Anterior cingulate cortex (tissue), 58 donors: ENCODE measurements at regions not wholly inside any gene's neighbourhood (a gene's known extent, or its start where the extent isn't known, plus 50 kb on each side); places are given as distances from the start of the nearest gene placed in this dataset.
"Not testable (repeated sequence)": the region's sequence is repeated elsewhere in the genome, so short reads cannot be mapped to it uniquely, and the experiment has no call there.

Experiments
- DNase-seq, 58 donors: peaks; one replicate each; lab custom pipeline; 2025; lab: John Stamatoyannopoulos, UW

DNA sequence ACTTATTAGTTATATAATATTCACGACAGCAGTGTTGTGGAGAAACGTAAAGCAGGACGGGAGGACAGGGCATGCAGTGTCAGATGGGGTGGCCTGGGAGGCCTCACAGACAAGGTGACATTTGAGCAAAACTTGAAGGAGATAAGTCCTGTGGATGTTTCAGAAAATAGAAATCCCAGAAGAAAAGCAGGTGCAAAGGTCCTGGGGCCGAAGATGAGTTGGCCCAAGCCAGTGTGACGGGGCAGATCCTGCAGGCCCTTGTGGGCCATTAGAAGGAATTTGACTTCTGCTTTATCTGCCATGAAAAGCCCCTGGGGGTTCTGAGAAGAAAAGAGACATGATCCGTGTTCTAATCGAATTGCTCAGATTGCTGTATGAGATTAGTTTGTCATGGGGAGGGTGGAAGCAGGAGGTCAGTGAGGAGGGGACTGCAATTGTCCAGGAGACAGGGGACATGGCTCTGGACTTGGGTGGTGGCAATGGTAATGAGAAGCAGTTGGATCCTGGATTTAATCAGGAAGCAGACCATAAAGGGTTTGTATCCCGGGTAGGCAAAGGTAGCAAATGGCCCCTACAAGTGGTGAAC lies 437.4 kb upstream of the SULF2 start:
- DNase-seq, result no peak

DNA sequence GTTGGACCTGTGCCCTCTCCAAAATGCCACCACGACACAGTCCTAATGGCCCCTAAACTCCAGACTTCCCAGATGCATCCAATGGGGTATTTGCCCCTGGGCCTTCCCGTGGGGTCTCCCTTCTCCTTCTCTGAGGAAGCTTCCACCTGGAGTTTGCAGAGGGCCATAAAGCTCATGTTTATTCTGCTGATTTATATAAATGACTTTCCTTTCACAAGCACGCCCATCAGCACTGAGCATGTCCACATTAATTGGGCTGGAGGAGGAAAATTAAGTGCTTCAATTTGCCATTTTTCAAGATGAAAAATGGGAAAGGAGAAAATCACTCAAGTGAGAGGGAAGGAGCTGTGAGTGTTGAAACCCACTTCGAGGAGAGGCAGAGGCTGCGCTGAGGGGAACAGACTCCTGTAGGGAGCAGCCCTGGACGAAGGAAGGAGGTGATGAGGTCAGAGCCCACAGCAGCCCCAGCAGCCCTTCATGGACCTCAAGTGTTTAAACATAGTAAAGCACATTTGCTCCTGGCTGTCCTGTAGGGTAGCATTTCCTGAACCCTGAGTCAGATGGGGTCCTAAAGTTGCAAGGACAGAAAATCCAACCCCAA lies 434.9 kb upstream of the SULF2 start:
- DNase-seq, result no peak

DNA sequence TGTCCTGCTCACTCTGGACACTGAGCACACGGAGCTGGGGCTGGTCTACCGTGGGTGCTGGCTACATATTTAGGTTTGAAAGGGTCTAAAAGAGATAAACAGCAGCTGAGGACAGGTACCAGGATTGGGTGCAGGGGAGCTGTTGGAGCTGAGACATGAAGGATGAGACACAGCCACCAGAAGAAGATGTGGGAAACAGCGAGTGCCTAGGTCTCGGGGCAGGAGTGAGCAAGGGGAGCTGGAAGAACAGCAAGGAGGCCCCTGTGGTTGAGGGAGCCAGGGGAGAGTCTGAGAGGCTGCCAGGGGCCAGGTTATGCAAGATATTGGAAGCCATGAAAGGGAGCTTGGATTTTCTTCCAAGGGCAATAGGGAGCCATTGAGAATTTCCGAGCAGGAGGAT lies 434.0 kb upstream of the SULF2 start:
- DNase-seq, result no peak

DNA sequence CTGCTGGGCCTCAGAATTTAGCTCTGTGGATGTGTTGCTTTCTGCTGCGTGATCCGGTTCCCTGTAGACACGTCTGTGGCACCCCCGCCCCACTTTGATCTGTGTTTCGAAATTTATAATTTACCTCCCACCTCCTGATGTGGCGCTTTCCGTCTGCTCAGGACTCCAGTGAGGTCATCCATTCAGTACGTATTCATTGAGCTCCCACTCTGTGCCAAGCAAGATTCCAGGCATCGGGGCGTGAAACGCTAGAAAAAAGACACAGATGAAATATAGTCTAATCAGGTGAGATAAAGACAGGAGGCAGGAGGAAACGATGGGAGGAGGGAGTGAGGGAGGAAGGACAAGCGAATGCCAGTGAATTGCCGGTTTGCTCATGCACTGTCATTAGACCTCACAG lies 431.9 kb upstream of the SULF2 start:
- no peak for DNase-seq

DNA sequence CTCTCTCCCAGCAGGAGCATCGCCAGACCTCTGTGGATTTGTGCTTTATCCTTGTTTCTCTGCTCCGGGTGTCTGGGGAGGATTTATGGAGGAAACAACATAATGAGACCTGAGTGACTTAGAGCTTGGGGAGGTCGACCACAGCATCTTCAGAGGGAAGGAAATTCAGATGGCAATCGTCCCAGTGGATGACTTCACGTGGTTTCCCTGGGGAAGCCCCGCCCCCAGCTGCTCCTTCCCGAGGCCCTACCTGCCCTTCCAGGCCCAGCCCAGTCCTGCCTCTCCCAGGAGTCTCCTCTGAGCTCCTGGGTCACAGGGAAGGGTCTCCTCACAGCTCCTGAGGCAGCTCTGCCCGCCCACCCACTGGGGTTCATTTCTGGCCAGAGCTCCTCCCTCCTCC lies 430.3 kb upstream of the SULF2 start:
- DNase-seq, result no peak

DNA sequence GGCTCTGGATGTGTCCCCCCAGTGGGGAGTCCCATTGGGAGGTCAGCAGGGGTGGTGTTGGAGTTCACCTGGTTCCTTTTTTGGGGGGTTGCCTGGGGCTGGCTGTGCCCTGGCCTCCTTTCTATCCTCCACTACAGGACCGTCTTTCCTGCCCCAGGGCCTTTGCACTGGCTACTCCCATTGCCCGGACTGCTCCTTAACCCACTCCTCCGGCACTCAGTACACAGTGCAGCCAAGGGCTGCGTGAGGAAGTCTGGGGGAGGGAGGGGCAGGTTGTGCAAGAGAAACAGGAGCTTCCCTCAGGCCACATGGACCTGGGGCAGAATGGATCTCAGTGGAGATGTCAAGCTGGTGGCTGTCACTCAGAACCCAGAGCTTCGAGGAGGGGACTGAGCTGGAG lies 429.3 kb upstream of the SULF2 start:
- no peak for DNase-seq

DNA sequence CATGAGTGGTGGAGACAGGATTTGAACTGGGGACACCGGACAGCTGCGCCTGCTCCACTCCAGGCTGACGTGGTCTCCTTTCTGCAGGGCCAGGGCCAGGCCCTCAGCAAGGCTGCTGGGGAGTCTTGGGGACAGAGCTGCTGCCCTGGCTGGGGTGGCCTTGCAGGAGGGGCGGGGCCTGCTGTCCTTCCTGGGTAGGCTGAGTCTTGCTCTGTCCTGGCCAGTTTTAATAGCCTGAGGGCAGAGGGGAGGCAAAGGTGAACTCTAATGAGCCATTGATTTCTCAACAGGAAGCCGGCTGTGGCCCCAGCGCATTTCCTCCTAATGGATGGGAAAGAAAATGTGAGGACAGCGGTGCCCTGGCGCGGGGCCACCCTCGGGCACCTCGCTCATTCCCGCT lies 428.4 kb upstream of the SULF2 start:
- not testable (repeated sequence) for DNase-seq

DNA sequence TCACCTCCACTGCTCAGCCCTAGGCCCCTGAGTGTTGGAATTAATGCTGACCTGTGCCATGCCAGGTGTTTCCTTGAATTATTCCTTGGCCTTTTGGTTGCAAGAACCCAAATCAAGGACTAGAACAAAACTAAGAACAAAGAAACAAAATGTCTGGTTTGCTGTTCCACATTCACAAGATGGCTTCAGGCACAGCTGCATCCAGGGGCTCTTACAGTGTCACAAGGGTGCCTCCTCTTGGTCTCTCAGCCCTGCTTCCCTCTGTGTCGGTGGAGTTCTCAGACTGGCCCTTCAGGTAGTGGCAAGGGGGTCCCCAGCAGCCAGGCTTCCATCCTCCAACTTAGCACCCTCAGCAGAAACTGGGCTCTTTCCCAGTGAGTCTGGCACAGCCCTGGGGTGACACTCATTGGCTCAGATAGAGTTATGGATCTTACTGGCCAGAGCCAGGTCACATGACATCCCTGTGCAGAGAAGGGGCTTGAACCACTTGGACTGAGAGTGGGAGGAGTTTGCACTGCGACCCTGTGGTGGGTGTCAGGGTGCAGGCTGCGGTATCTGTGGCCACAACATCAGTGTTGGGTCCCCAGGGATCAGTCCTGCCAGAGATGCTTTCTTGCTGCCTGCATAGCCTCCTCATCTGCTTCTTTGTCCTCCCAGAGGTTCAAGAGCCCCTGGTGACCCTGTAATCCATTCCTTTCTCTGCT lies 427.7 kb upstream of the SULF2 start:
- no peak for DNase-seq

DNA sequence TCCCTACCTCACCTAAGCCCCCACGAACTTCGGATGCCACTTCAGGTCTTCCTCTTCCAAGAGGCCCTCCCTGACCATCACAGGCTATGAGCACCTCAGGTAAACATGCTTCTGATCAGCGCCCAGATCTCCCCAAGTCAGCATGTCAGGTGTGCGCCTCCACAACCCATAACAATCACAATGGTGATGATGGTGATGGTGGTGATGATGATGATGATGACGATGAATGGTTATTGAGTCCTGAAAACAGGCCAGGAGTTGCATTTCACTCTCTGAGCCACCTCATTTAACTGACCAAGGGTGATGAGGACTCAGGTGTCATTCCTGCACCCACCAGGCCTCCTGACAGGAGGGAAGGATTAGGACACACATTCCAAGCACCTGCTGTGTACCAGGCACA lies 426.6 kb upstream of the SULF2 start:
- DNase-seq, result no peak

DNA sequence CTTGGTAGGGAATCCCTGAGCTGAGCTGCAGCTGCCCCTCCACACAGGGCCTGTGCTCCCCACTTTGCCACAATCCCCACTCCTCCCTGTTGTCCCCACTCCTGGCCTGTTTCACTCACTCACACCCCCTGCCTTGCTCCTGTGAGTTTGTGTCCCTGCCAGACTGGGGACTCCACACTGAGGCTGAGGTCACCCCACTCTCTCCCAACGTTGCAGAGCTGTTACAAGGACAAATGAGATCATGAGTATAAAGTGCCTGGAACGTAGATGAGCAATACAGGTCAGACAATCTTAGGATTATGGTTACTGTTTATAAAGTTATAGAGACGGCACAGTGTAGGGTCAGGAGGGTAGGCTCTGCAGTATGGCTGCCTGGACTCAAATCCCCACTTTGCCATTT lies 426.0 kb upstream of the SULF2 start:
- DNase-seq, result no peak

DNA sequence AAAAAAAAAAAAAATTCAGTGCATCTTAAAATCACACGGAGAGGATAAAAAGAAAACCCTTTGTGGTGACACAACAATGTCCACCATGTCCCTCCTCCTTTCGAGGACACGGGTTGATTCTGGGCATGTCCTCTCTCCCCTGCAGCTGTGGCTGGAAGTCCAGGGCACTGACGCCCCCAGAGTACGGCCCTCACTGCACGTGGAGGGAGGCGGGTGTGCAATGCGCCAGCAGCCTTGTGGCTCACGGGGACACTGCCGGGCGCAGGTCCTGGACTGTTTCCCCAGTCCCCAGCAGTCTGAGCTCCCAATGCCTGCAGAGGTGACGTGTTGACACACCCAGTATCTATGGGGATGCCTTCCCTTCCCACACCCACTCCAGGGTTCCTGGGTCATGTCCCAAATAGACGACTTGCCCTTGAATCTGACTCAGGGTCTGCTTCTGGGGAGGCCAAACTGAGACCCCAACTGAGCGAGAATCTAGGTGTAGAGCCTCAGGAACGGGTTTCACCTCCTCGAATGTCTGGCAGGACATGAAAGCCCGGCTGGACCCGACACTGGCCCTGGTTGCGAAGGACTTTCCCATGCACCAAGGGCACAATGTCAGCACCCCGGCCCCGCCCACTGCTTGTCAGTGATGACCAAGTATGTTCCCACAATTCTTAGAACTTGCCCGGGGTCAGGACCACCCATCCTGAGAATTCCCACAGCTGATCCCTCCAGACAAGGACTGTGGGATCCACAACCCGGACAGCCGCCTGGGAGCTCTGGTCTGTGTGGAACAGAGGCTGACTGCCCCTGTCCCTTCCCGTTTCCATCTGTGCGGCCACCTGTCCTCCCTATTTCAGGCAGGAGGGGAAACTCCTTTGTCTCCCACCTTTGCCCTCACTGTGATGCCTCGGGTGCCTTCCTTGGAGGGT lies 425.1 kb upstream of the SULF2 start:
- DNase-seq, result peak in 1 of 58 donors; percentile 16

DNA sequence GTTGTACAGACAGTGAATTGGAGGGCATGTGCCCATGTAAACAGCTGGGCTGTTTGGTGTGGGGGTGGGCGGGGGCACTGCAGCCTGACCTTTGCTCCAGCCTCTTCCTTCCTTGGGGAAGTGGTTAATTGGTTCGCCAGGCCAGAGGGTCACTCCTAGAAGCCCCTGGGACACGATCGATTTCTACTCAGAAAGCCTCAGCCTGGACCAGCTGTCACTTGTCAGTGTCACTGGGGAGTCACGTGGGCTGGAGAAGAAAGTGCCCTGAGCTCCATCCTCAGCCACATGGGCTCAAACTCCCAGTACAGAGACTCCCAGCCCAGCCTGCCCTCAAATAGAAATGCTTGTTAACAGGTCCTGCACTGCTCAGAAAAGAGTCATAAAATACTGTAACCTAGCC lies 423.8 kb upstream of the SULF2 start:
- no peak for DNase-seq

DNA sequence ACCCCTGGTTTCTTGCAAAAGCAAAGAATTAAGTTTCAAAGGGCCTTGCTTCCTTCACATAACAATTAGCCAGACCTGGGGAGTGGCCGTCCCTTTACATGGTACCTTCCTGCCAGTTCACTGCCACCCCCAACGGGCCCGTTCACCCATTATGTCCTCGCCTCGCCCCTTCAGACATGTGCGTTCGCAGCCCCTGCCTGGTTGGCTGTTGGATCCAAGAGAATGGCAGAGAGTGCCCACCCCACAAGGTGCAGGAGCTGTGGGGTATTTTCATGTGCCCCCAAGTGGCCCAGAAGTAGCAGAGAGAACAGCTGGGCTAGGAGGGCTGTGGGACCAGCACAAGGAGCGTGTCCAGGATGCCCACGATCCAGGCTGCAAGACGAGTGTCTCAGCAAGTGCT lies 422.9 kb upstream of the SULF2 start:
- DNase-seq, result no peak

DNA sequence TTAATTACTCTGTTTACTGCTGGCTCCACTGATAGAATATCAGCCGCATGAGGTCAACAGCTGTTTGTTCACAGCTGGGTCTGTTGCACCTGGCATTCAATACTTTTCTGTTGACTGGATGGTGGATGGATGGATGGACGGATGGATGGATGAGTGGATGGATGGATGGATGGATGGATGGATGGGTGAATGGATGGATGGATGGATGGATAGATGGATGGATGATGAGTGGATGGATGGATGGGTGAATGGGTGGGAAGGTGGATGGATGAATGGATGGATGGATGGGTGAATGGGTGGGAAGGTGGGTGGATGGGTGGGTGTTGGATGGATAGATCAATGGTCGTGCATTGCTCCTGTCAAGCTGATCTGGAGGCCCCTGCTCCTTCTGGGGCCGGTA lies 422.2 kb upstream of the SULF2 start:
- DNase-seq, result no peak

DNA sequence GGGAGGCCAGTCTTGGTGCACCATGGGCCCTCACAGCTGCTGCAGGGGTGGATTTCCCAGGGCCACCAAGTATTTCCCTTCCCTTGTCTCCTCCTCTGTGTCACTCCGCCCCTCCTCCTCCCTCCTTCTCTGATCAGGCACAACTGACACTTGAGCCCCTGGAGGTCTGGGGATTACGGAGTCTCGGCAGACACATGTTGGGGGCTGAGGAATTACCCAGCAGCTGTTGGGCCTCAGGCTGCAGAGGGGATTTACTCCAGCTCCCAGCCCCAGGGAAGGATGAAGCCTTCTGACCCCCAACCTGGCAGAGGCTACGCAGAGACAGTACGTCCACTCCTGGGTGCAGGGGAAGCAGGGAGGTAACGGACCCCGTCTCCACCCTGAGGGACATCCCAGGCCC lies 420.5 kb upstream of the SULF2 start:
- DNase-seq, result no peak

DNA sequence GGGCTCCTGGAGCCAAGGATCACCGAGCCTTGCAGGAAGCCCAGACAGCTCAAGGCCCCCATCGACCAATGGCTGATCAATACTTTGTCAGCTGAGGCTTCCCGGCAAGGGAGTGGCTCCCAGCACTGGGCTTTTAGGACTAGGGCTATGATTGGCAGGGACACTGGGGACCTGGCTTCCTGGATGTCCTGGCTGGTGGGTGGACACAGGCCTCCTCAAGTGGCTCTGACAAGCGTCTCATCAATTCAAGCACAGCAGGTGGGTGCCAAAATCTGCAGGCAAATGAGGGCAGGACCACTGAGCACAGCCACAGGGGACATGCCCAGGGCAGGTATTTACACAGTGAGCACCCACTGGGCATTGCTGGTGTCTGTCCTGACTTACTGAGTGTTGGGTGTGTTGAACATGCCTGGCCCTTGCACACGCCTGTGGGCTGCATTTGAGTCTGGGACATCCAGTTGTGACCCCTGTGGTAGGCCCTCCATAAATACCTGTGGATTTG lies 420.1 kb upstream of the SULF2 start:
- no peak for DNase-seq

DNA sequence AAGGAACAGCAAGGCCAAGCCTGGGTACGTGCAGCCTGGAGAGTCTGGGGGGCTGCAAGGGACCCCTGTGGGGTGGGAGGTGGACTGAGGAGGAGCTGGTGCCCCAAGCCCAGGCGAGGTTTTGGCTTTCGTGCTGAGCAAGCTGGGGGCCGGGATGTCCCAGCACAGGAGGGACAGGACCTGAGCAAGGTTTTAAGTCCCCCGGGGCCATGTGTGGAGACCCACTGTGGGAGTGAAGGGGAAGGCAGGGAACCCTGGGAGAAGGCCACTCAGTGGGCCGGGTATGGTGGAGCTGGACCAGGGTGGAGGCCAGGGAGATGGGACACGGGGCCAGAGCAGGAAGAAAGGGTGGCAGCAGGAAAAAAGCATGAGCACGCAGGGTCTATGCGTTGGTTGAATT lies 419.2 kb upstream of the SULF2 start:
- DNase-seq, result no peak

DNA sequence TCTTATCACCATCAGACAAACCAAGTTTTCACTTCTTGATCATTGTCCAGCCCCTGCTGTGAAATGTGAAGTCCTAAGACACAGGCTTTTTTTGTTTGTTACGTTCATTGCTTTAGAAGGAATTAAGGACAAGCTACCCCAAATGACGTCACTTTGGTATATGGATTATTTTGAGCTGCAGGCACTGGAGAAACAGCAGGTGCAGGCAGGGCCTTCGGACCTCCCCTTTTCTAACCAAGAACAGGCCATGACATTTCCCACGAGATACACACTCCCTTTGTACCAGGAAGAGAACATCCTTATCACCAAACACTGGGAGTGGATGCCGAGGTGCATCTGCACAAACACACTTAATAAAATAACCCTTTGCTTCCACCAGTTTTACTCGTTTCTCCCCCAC lies 418.0 kb upstream of the SULF2 start:
- no peak for DNase-seq

DNA sequence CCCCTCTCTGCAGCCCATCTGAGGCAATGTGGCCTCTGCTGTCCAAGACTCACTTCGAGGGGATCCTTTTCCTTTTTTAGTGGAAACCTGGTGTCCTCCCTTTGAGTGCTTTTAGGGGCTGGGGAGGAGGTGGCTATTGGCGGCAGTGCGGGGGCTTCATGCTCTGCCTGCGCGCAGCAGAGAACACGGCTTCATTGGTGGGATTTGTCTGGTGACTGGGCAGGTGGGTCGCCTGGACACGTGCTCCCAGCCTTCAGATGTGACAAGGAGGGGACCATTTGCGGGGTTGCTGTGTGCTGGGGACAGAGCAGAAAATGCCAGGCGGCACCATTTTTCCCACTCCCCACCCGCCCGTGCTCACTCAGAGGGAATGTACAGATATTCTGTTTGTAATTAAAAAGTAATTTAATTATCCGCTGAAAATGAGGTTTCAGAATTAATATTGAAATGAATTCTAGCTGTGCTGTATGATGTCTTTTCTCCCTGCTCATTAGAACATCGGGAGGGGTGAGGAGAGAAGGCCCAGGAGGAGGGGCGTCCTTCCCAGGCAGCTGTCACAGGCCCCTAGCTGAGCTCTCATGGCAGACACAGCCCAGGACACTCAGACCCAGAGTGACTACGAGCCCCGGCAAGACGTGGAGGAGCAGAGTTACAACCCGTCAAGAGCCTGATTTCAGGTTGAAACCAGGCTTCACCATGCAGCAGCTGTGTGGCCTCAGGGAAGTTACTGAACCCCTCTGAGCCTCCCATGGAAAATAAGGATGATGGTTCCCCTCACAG lies 417.2 kb upstream of the SULF2 start:
- no peak for DNase-seq

DNA sequence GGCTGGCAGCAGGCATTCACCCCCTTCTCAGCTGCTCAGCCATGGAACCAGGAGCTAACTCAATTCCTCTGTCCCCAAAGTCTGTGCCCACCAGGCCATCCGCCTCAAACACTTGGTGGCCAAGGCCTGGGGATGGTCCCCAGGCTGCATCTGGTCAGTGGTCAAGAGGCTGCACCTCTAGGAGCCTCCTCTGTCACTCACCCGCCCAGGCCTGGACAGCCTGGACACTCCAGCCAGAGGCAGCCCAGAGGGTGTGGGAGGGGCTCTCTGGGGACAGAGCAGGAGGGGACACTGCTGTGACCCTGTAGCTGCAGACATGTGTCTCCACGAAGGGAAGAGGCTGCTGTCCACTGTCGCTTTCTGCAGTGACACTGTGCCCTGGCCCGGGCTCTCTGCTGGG lies 416.6 kb upstream of the SULF2 start:
- no peak for DNase-seq
